Endodermal cell (in vitro differentiated cells): ENCODE measurements at regions not wholly inside any gene's neighbourhood (a gene's known extent, or its start where the extent isn't known, plus 50 kb on each side); places are given as distances from the start of the nearest gene placed in this dataset.

Experiments used
- DNase-seq: peaks from one replicate; pipeline ENCODE4 v3.0.0-alpha.2; 2017
- H3K27ac ChIP-seq: 2 replicates; pipeline ENCODE4 v1.5.1; 2013; ENCODE audit warnings: mild to moderate bottlenecking, low read depth, low read length, moderate library complexity
- H3K27me3 ChIP-seq: 2 replicates; pipeline ENCODE4 v1.6.1; 2013; ENCODE audit warnings: mild to moderate bottlenecking, low read length, moderate library complexity; ENCODE audit not compliant: insufficient read depth, control insufficient read depth, poor library complexity, severe bottlenecking
- H3K36me3 ChIP-seq: 2 replicates; pipeline ENCODE4 v1.7.0; 2013; ENCODE audit warnings: mild to moderate bottlenecking, low read length, moderate library complexity; ENCODE audit not compliant: control insufficient read depth, insufficient read depth
- H3K4me1 ChIP-seq: one replicate; pipeline ENCODE4 v1.7.0; 2013; ENCODE audit warnings: low read length; ENCODE audit not compliant: control insufficient read depth, insufficient read depth
- H3K4me3 ChIP-seq: 2 replicates; pipeline ENCODE4 v1.5.1; 2013; ENCODE audit warnings: mild to moderate bottlenecking, low read length, moderate library complexity
- H3K9ac ChIP-seq: 2 replicates; pipeline ENCODE4 v1.6.1; 2013; ENCODE audit warnings: mild to moderate bottlenecking, low read length, moderate library complexity; ENCODE audit not compliant: poor library complexity, severe bottlenecking; ENCODE audit errors: extremely low read depth
- H3K9me3 ChIP-seq: 2 replicates; pipeline ENCODE4 v1.6.1; 2013; ENCODE audit warnings: mild to moderate bottlenecking, low read length, moderate library complexity; ENCODE audit not compliant: control insufficient read depth
- H3K27ac Mint-ChIP-seq: 2 replicates; pipeline ENCODE4 v1.8.0; 2020; ENCODE audit warnings: mixed read lengths
- H3K27me3 Mint-ChIP-seq: 2 replicates; pipeline ENCODE4 v1.8.0; 2021; ENCODE audit warnings: mild to moderate bottlenecking, mixed read lengths; ENCODE audit not compliant: insufficient read depth
- H3K36me3 Mint-ChIP-seq: 2 replicates; pipeline ENCODE4 v1.8.0; 2020; ENCODE audit warnings: low read depth, mixed read lengths
- H3K4me1 Mint-ChIP-seq: 2 replicates; pipeline ENCODE4 v1.8.0; 2020; ENCODE audit warnings: mixed read lengths
- H3K4me3 Mint-ChIP-seq: 2 replicates; pipeline ENCODE4 v1.8.0; 2020; ENCODE audit warnings: mild to moderate bottlenecking, moderate library complexity, mixed read lengths
- H3K9me3 Mint-ChIP-seq: 2 replicates; pipeline ENCODE4 v1.8.0; 2020; ENCODE audit warnings: mild to moderate bottlenecking, mixed read lengths
- WGBS, 2 experiments: methylation state at CpG; one replicate each; pipeline versions ENCODE4 v1.1.5 to v1.1.7; 2013; ENCODE audit warnings: missing lambda C conversion rate in 2 of 2, mixed read lengths in 1 of 2; ENCODE audit not compliant: insufficient coverage in 1 of 2, insufficient read length in 1 of 2; 5-methylcytosine and 5-hydroxymethylcytosine counted together
- TF ChIP-seq, protein P1 (sequence below): fragments of 200-600 bp; sonication (generic); conservative IDR thresholded peaks from 2 replicates; pipeline ENCODE4 v1.5.0; 2021; ENCODE audit warnings: antibody characterized with exemption, mild to moderate bottlenecking

DNA sequence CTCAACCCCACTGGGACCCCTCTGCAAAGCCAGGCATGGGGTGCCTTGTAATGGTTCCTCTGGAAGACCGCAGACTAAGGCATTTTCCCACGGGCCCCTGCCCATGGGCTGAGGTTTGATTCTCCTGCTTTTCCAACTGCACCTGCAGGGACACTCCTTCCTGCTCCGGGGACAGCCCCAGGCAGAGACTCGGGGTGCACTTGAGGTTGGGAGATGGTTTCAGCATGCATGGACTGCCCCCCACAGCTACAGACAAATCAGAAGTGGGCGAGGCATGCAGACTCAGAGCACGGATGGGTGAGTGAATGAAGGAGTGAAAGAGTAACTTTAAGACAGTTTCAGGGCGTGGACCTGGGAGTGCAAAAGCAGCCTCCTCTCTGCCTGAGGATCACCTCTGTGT, 87.9 kb upstream of the RPL38 start:
- Histone ChIP-seq H3K9me3 (no peaks in the 10 kb centered on the region), H3K9ac (no peak overlapping the region), H3K36me3 (no peaks in the 10 kb centered on the region), H3K4me1 (peaks cover 11% of the 10 kb centered on the region), H3K27me3 (no peaks in the 10 kb centered on the region), H3K4me3 (no peak overlapping the region), H3K27ac (no peak overlapping the region)
- DNase-seq, result no peak
- H3K27ac Mint-ChIP-seq, result no peak overlapping the region
- no peaks in the 10 kb centered on the region for H3K36me3 Mint-ChIP-seq
- TF ChIP-seq, protein P1, sequence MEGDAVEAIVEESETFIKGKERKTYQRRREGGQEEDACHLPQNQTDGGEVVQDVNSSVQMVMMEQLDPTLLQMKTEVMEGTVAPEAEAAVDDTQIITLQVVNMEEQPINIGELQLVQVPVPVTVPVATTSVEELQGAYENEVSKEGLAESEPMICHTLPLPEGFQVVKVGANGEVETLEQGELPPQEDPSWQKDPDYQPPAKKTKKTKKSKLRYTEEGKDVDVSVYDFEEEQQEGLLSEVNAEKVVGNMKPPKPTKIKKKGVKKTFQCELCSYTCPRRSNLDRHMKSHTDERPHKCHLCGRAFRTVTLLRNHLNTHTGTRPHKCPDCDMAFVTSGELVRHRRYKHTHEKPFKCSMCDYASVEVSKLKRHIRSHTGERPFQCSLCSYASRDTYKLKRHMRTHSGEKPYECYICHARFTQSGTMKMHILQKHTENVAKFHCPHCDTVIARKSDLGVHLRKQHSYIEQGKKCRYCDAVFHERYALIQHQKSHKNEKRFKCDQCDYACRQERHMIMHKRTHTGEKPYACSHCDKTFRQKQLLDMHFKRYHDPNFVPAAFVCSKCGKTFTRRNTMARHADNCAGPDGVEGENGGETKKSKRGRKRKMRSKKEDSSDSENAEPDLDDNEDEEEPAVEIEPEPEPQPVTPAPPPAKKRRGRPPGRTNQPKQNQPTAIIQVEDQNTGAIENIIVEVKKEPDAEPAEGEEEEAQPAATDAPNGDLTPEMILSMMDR, result no peak
- H3K27me3 Mint-ChIP-seq, result no peaks in the 10 kb centered on the region
- peaks cover 35% of the 10 kb centered on the region for H3K4me1 Mint-ChIP-seq
- peaks cover 9% of the 10 kb centered on the region for H3K9me3 Mint-ChIP-seq
- WGBS, 2 experiments, result 79 to 91% methylated on average over 4 to 7 of the region's 7 CpGs
- H3K4me3 Mint-ChIP-seq, result no peak overlapping the region

DNA sequence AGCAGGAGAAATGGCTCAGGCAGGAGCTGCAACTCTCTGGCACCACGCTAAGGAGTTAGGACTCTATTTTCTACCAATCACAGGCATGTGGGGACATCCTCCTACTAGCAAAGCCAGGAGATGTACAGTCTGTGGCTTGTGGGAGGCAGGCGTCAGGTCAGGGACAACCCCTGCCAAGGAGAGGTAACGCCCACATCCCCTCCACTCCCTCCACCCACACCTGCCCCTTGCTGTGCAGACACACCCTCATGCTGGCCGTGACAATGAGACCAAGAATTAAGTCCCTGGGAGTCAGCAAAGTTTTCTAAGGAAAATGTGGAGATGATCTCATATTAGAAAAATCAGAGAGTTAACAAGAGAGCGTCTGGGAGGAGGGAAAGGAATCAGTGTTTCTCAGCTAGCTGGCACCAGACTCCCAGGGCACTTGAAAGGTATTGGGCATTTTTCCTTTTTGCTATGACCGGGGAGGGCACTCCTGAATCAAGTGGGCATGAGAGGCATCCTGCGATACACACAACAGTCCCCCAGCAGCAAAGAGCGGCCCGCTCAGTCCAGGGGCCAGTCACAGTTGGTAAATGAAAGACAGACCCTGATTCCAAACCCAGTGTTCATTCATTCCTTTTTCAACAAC, 87.3 kb upstream of the RPL38 start:
- H3K4me1 ChIP-seq, result peaks cover 11% of the 10 kb centered on the region
- H3K36me3 ChIP-seq, result no peaks in the 10 kb centered on the region
- no peaks in the 10 kb centered on the region for H3K27me3 Mint-ChIP-seq
- peaks cover 33% of the 10 kb centered on the region for H3K4me1 Mint-ChIP-seq
- no peak overlapping the region for H3K4me3 ChIP-seq
- no peak overlapping the region for H3K27ac ChIP-seq
- DNase-seq, result peak; percentile 91
- H3K27me3 ChIP-seq, result no peaks in the 10 kb centered on the region
- H3K9ac ChIP-seq, result no peak overlapping the region
- H3K27ac Mint-ChIP-seq, result peak overlapping the region; percentile 53
- H3K4me3 Mint-ChIP-seq, result no peak overlapping the region
- H3K9me3 Mint-ChIP-seq, result peaks cover 12% of the 10 kb centered on the region
- peaks cover under 1% of the 10 kb centered on the region for H3K9me3 ChIP-seq
- TF ChIP-seq, protein P1, result no peak
- no peaks in the 10 kb centered on the region for H3K36me3 Mint-ChIP-seq
- 55 to 65% methylated on average over 3 to 7 of the region's 9 CpGs for WGBS, 2 experiments

DNA sequence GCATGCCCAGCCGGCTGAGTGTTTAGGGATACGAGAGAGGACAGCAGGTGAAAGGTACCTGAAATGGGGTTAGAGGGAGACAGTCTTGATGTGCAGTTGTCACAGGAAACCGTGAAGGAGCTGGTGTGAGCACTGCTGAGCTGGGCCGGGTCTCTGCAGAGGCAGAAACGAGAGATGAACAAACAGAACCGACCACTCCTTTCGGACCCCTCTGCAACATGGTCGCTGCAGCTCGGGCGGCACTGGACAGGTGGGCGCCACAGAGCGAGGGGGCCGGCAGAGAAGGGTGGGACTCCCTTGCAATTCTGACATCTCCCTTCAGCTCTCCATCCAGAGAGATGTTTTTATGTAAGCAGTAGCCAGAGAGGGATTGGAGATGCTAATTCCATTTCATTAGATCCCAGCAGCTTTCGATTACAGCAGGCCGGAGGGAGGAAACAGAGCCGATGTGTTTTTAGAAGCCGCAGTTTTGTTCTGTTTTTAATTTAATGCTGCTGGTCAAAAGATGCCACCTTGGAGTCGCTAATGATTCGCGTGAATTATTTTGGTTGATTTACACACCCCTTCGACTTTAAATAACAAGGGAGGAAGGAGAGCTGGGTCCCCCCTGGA, 86.3 kb upstream of the RPL38 start:
- Histone ChIP-seq H3K9ac (no peak overlapping the region), H3K27ac (no peak overlapping the region), H3K4me1 (peaks cover 11% of the 10 kb centered on the region), H3K4me3 (no peak overlapping the region), H3K36me3 (no peaks in the 10 kb centered on the region), H3K9me3 (peaks cover 9% of the 10 kb centered on the region), H3K27me3 (no peaks in the 10 kb centered on the region)
- no peaks in the 10 kb centered on the region for H3K27me3 Mint-ChIP-seq
- peak; percentile 70 for DNase-seq
- H3K27ac Mint-ChIP-seq, result no peak overlapping the region
- 76 to 78% methylated on average over 19 to 21 of the region's 21 CpGs for WGBS, 2 experiments
- H3K36me3 Mint-ChIP-seq, result no peaks in the 10 kb centered on the region
- peaks cover 33% of the 10 kb centered on the region for H3K4me1 Mint-ChIP-seq
- TF ChIP-seq, protein P1, result no peak
- H3K4me3 Mint-ChIP-seq, result no peak overlapping the region
- peaks cover 18% of the 10 kb centered on the region for H3K9me3 Mint-ChIP-seq
